IMR-90 (cell line): ENCODE measurements at regions not wholly inside any gene's neighbourhood (a gene's known extent, or its start where the extent isn't known, plus 50 kb on each side); places are given as distances from the start of the nearest gene placed in this dataset.

Experiments used
- ATAC-seq: fragments of 200-7000 bp; cut with Tn5 transposase; 2 replicates; pipeline ENCODE4 v1.9.1; 2020; ENCODE audit warnings: low read depth, mild to moderate bottlenecking, moderate library complexity
- BruUV-seq: library from RNA; stranded (reverse); fragments of 400-500 nt; replicated peaks from 2 replicates; lab custom pipeline; 2021; lab: Mats Ljungman, UMichigan
- CTCF ChIA-PET: fragments of 300-600 bp; formaldehyde crosslinking; extraction: SDS; loops from one replicate; lab custom pipeline; 2021; ENCODE audit warnings: antibody characterized with exemption; lab: Yijun Ruan, JAX
- POLR2A ChIA-PET: fragments of 300-600 bp; sonication (Branson Sonifier 250); formaldehyde crosslinking; loops from one replicate; lab custom pipeline; 2022; ENCODE audit warnings: antibody characterized with exemption; ENCODE audit not compliant: unreplicated experiment; lab: Charles Lee
- DNase-seq: peaks from one replicate; pipeline ENCODE4 v3.0.0; 2013
- H2AFZ ChIP-seq: replicated peaks from 2 replicates; pipeline ENCODE3; 2013; ENCODE audit warnings: low read length, mild to moderate bottlenecking; ENCODE audit not compliant: poor library complexity
- H2AK5ac ChIP-seq: 2 replicates; pipeline ENCODE4 v1.6.1; 2013; ENCODE audit warnings: low read depth, low read length, inconsistent platforms
- H2AK9ac ChIP-seq: replicated peaks from 2 replicates; pipeline ENCODE3; 2013; ENCODE audit warnings: mild to moderate bottlenecking, low read depth, low read length, moderate library complexity; ENCODE audit not compliant: poor library complexity
- H2BK120ac ChIP-seq: 2 replicates; pipeline ENCODE4 v1.6.1; 2013; ENCODE audit warnings: low read depth, low read length, inconsistent platforms
- H2BK15ac ChIP-seq: 3 replicates; pipeline ENCODE4 v1.6.1; 2013; ENCODE audit warnings: low read depth, low read length, inconsistent platforms
- H2BK20ac ChIP-seq: 2 replicates; pipeline ENCODE4 v1.6.1; 2013; ENCODE audit warnings: low read depth, mild to moderate bottlenecking, inconsistent platforms, low read length, moderate library complexity
- H2BK5ac ChIP-seq: 2 replicates; pipeline ENCODE4 v1.6.1; 2013; ENCODE audit warnings: mild to moderate bottlenecking, low read depth, low read length, inconsistent platforms; ENCODE audit not compliant: poor library complexity, severe bottlenecking
- H3K14ac ChIP-seq: replicated peaks from 2 replicates; pipeline ENCODE4 v1.6.1; 2013; ENCODE audit warnings: low read depth, low read length, inconsistent platforms
- H3K18ac ChIP-seq: 2 replicates; pipeline ENCODE4 v1.6.1; 2013; ENCODE audit warnings: low read depth, low read length, control low read depth
- H3K23ac ChIP-seq: 2 replicates; pipeline ENCODE4 v1.6.1; 2013; ENCODE audit warnings: low read depth, low read length, inconsistent platforms
- H3K27ac ChIP-seq: 2 replicates; pipeline ENCODE4 v1.5.1; 2013; ENCODE audit warnings: mild to moderate bottlenecking, control low read depth, low read length; ENCODE audit not compliant: insufficient read depth
- H3K27me3 ChIP-seq: 2 replicates; pipeline ENCODE4 v1.6.1; 2013; ENCODE audit warnings: low read length; ENCODE audit not compliant: control insufficient read depth, insufficient read depth
- H3K36me3 ChIP-seq: 2 replicates; pipeline ENCODE4 v1.6.1; 2013; ENCODE audit warnings: low read length, mixed read lengths; ENCODE audit not compliant: control insufficient read depth, insufficient read depth
- H3K4ac ChIP-seq: 2 replicates; pipeline ENCODE4 v1.6.1; 2013; ENCODE audit warnings: low read depth, low read length, inconsistent platforms
- H3K4me1 ChIP-seq: 2 replicates; pipeline ENCODE4 v1.6.1; 2013; ENCODE audit warnings: low read length, mixed read lengths; ENCODE audit not compliant: control insufficient read depth, insufficient read depth
- H3K4me2 ChIP-seq: 2 replicates; pipeline ENCODE4 v1.6.1; 2013; ENCODE audit warnings: low read depth, mild to moderate bottlenecking, control low read depth, low read length, moderate library complexity
- H3K4me3 ChIP-seq: 2 replicates; pipeline ENCODE4 v1.5.1; 2013; ENCODE audit warnings: low read depth, mild to moderate bottlenecking, control low read depth, low read length, moderate library complexity; ENCODE audit not compliant: insufficient read depth
- H3K56ac ChIP-seq: 2 replicates; pipeline ENCODE4 v1.6.1; 2013; ENCODE audit warnings: low read length, inconsistent platforms; ENCODE audit not compliant: insufficient read depth; ENCODE audit errors: extremely low read depth
- H3K79me1 ChIP-seq, 2 experiments: 2 replicates each; pipeline ENCODE4 v1.6.1; 2013; ENCODE audit warnings: low read length in 2 of 2, inconsistent platforms in 1 of 2, low read depth in 1 of 2
- H3K9ac ChIP-seq: 2 replicates; pipeline ENCODE4 v1.6.1; 2013; ENCODE audit warnings: low read depth, low read length, control low read depth
- H3K9me1 ChIP-seq: 2 replicates; pipeline ENCODE4 v1.6.1; 2013; ENCODE audit warnings: low read length, inconsistent platforms; ENCODE audit not compliant: insufficient read depth
- H3K9me3 ChIP-seq: 2 replicates; pipeline ENCODE4 v1.6.1; 2013; ENCODE audit warnings: low read length; ENCODE audit not compliant: control insufficient read depth, insufficient read depth
- H4K20me1 ChIP-seq: 2 replicates; pipeline ENCODE4 v1.6.1; 2013; ENCODE audit warnings: low read length, inconsistent platforms; ENCODE audit not compliant: insufficient read depth
- H4K5ac ChIP-seq: 2 replicates; pipeline ENCODE4 v1.6.1; 2013; ENCODE audit warnings: mild to moderate bottlenecking, low read depth, low read length, control low read depth
- H4K8ac ChIP-seq, 2 experiments: 2 replicates each; pipeline ENCODE4 v1.6.1; 2013; ENCODE audit warnings: low read depth in 2 of 2, low read length in 2 of 2, control low read depth in 1 of 2, inconsistent platforms in 1 of 2
- H4K91ac ChIP-seq: 2 replicates; pipeline ENCODE4 v1.6.1; 2013; ENCODE audit warnings: low read depth, low read length, inconsistent platforms; ENCODE audit not compliant: insufficient read depth
- BHLHE40 ChIP-seq: fragments of 150-350 bp; IDR thresholded peaks from 2 replicates; pipeline ENCODE4 v1.6.1; 2016; ENCODE audit warnings: mild to moderate bottlenecking, low read depth, low read length
- CEBPB ChIP-seq: IDR thresholded peaks from 2 replicates; pipeline ENCODE4 v1.6.1; 2012; ENCODE audit warnings: low read depth, low read length, improper control_type of control experiment
- CHD1 ChIP-seq: IDR thresholded peaks from 2 replicates; pipeline ENCODE4 v1.6.1; 2012; ENCODE audit warnings: low read depth, low read length, improper control_type of control experiment
- FOS ChIP-seq: fragments of 150-350 bp; IDR thresholded peaks from 2 replicates; pipeline ENCODE4 v1.6.1; 2016; ENCODE audit warnings: low read depth, low read length
- MAFK ChIP-seq: IDR thresholded peaks from 2 replicates; pipeline ENCODE4 v1.6.1; 2012; ENCODE audit warnings: low read depth, low read length, improper control_type of control experiment
- MAZ ChIP-seq: IDR thresholded peaks from 2 replicates; pipeline ENCODE4 v1.6.1; 2012; ENCODE audit warnings: low read depth, mild to moderate bottlenecking, low read length, improper control_type of control experiment, moderate library complexity, borderline replicate concordance
- MXI1 ChIP-seq: IDR thresholded peaks from 2 replicates; pipeline ENCODE4 v1.6.1; 2012; ENCODE audit warnings: low read depth, mild to moderate bottlenecking, low read length, moderate library complexity, borderline replicate concordance
- NFE2L2 ChIP-seq: fragments of 150-350 bp; IDR thresholded peaks from 2 replicates; pipeline ENCODE4 v1.6.1; 2016; ENCODE audit warnings: low read depth, mild to moderate bottlenecking, low read length
- POLR2A ChIP-seq: IDR thresholded peaks from 2 replicates; pipeline ENCODE4 v1.6.1; 2012; ENCODE audit warnings: mild to moderate bottlenecking, low read depth, low read length
- RAD21 ChIP-seq: IDR thresholded peaks from 2 replicates; pipeline ENCODE4 v1.6.1; 2012; ENCODE audit warnings: low read length, improper control_type of control experiment
- RCOR1 ChIP-seq: IDR thresholded peaks from 2 replicates; pipeline ENCODE4 v1.6.1; 2012; ENCODE audit warnings: mild to moderate bottlenecking, low read length, improper control_type of control experiment; ENCODE audit not compliant: insufficient replicate concordance
- RFX5 ChIP-seq: IDR thresholded peaks from 2 replicates; pipeline ENCODE4 v1.8.0; 2012; ENCODE audit warnings: low read depth, mild to moderate bottlenecking, low read length, moderate library complexity
- SMC3 ChIP-seq: fragments of 150-350 bp; IDR thresholded peaks from 2 replicates; pipeline ENCODE4 v1.6.1; 2016; ENCODE audit warnings: low read depth, mild to moderate bottlenecking, antibody characterized with exemption, low read length, moderate library complexity
- WGBS, 2 experiments: methylation state at CpG; one replicate each; pipeline versions ENCODE4 v1.1.5 to v1.1.7; 2013; ENCODE audit warnings: missing lambda C conversion rate in 2 of 2; ENCODE audit not compliant: insufficient read length in 1 of 2; ENCODE audit errors: extremely low coverage in 2 of 2; 5-methylcytosine and 5-hydroxymethylcytosine counted together
- dilution Hi-C: fragments of 300-500 bp; cut with HindIII; formaldehyde crosslinking; loops from one replicate; pipeline ENCODE4 v1.14.3; 2018; ENCODE audit warnings: low sequenced_read_pairs; ENCODE audit not compliant: unreplicated experiment
- in situ Hi-C: fragments of 300-500 bp; cut with MboI; formaldehyde crosslinking; loops from 3 replicates; pipeline ENCODE4 v1.14.3; 2019; ENCODE audit warnings: low sequenced_read_pairs, inconsistent platforms, mixed read lengths
- intact Hi-C: fragments of 100-400 bp; cut with micrococcal nuclease; formaldehyde crosslinking; loops from 2 replicates; pipeline ENCODE4 v1.10.0; 2022
- TF ChIP-seq, protein P1 (sequence below): fragments of 150-350 bp; IDR thresholded peaks from 2 replicates; pipeline ENCODE4 v1.6.1; 2017; ENCODE audit warnings: mild to moderate bottlenecking, antibody characterized with exemption, low read length, low read depth
- TF ChIP-seq, protein P2 (sequence below): conservative IDR thresholded peaks from 2 replicates; pipeline ENCODE4 v1.5.1; 2012; ENCODE audit warnings: mild to moderate bottlenecking, low read depth, low read length, improper control_type of control experiment
- TF ChIP-seq, protein P3 (sequence below): fragments of 150-350 bp; IDR thresholded peaks from 2 replicates; pipeline ENCODE4 v1.6.1; 2016; ENCODE audit warnings: low read depth, mild to moderate bottlenecking, low read length, moderate library complexity, borderline replicate concordance

DNA sequence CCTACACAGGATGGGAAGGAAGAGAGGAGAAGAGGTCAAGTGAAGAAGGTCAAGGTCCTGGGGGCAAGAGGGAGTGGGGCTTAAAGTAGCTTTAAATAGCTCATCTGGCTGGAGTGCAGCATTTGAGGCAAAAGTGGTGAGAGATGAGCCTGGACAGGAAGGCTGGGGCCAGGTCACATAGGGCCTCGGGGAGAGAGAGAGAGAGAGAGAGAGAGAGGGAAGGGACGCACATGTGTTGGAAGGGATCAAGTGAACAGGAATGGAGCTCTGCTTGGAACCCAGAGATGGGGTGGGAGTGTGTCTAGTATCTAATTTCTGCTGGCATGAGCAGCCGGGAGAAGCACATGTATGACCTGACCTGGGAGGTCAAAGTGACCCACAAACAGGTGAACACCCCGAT is 407.5 kb downstream of the MED13L start:
- CTCF ChIA-PET, result no interaction called here

More for the DNA sequence above, 407.5 kb downstream of the MED13L start:
- Histone ChIP-seq H2BK15ac (no peak overlapping the region), H4K20me1 (no peaks in the 10 kb centered on the region), H3K23ac (no peak overlapping the region), H2AK9ac (no peak overlapping the region), H3K79me1 (no peaks in the 10 kb centered on the region), H3K9me3 (no peaks in the 10 kb centered on the region), H4K8ac (no peak overlapping the region), H3K27me3 (peaks cover under 1% of the 10 kb centered on the region; the same call in 1 of the 2 replicates), H3K4me2 (no peak overlapping the region), H3K14ac (no peak overlapping the region), H3K9me1 (no peaks in the 10 kb centered on the region), H3K4me1 (no peaks in the 10 kb centered on the region), H2BK20ac (no peak overlapping the region), H2AK5ac (no peak overlapping the region), H3K56ac (no peak overlapping the region), H2BK5ac (no peak overlapping the region), H3K4me3 (no peak overlapping the region), H3K27ac (no peak overlapping the region), H3K18ac (no peak overlapping the region), H4K5ac (no peak overlapping the region), H2AFZ (no peak overlapping the region), H4K91ac (no peak overlapping the region), H3K4ac (no peak overlapping the region), H3K9ac (no peak overlapping the region), H2BK120ac (no peak overlapping the region), H3K36me3 (no peaks in the 10 kb centered on the region)
- ATAC-seq (no peak), DNase-seq (no peak)
- dilution Hi-C loops (no loop called here), in situ Hi-C loops (no loop called here), intact Hi-C loops (loop anchor here (5.0 kb wide), 1 partner anchor 1208 kb away; no protein-coding TSS in a partner anchor)
- no TSS peak for BruUV-seq
- TF ChIP-seq, protein P1, sequence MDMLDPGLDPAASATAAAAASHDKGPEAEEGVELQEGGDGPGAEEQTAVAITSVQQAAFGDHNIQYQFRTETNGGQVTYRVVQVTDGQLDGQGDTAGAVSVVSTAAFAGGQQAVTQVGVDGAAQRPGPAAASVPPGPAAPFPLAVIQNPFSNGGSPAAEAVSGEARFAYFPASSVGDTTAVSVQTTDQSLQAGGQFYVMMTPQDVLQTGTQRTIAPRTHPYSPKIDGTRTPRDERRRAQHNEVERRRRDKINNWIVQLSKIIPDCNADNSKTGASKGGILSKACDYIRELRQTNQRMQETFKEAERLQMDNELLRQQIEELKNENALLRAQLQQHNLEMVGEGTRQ, result no peak
- TF ChIP-seq RAD21 (no peak), FOS (no peak), CHD1 (no peak), RFX5 (no peak), BHLHE40 (no peak), RCOR1 (no peak), NFE2L2 (no peak), MXI1 (no peak), CEBPB (no peak), MAZ (no peak), POLR2A (no peak), SMC3 (no peak), MAFK (no peak)
- TF ChIP-seq, protein P2, sequence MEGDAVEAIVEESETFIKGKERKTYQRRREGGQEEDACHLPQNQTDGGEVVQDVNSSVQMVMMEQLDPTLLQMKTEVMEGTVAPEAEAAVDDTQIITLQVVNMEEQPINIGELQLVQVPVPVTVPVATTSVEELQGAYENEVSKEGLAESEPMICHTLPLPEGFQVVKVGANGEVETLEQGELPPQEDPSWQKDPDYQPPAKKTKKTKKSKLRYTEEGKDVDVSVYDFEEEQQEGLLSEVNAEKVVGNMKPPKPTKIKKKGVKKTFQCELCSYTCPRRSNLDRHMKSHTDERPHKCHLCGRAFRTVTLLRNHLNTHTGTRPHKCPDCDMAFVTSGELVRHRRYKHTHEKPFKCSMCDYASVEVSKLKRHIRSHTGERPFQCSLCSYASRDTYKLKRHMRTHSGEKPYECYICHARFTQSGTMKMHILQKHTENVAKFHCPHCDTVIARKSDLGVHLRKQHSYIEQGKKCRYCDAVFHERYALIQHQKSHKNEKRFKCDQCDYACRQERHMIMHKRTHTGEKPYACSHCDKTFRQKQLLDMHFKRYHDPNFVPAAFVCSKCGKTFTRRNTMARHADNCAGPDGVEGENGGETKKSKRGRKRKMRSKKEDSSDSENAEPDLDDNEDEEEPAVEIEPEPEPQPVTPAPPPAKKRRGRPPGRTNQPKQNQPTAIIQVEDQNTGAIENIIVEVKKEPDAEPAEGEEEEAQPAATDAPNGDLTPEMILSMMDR, result no peak
- TF ChIP-seq, protein P3, sequence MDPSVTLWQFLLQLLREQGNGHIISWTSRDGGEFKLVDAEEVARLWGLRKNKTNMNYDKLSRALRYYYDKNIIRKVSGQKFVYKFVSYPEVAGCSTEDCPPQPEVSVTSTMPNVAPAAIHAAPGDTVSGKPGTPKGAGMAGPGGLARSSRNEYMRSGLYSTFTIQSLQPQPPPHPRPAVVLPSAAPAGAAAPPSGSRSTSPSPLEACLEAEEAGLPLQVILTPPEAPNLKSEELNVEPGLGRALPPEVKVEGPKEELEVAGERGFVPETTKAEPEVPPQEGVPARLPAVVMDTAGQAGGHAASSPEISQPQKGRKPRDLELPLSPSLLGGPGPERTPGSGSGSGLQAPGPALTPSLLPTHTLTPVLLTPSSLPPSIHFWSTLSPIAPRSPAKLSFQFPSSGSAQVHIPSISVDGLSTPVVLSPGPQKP, result no peak
- POLR2A ChIA-PET, result no interaction called here
- 50% methylated on average over 1 of the region's 4 CpGs; no CpG with 5 or more reads in 1 of the 2 experiments for WGBS, 2 experiments
